Hematopoietic multipotent progenitor cell treated with erythropoietin and hydrocortisone succinate and interleukin-3 and kit ligand, for 15 days (in vitro differentiated cells): ENCODE measurements at regions not wholly inside any gene's neighbourhood (a gene's known extent, or its start where the extent isn't known, plus 50 kb on each side); places are given as distances from the start of the nearest gene placed in this dataset.
A peak's percentile ranks its signal among the peaks of the same experiment; 100 is the strongest.

Source experiments
- DNase-seq: peaks from one replicate; pipeline ENCODE4 v3.0.0-alpha.2; 2015; ENCODE audit warnings: low spot score

GRCh38 chr11:81749245-81749644 is 984.4 kb downstream of the FAM181B start:
- DNase-seq, result no peak

GRCh38 chr11:81744336-81745116 is 989.1 kb downstream of the FAM181B start:
- no peak for DNase-seq

- no peak for DNase-seq
Measured at GRCh38 chr11:81725701-81726100, 1008.0 kb downstream of the FAM181B start.

- DNase-seq, result no peak
Measured at GRCh38 chr11:81717695-81718094, 1016.0 kb downstream of the FAM181B start.

- no peak for DNase-seq
Measured at GRCh38 chr11:81707881-81708280, 1025.8 kb downstream of the FAM181B start.

- DNase-seq, result no peak
Measured at GRCh38 chr11:81705283-81705682, 1028.4 kb downstream of the FAM181B start.

- no peak for DNase-seq
Measured at GRCh38 chr11:81700076-81700475, 1033.6 kb downstream of the FAM181B start.

GRCh38 chr11:81687057-81687456 is 1046.6 kb downstream of the FAM181B start:
- no peak for DNase-seq

- no peak for DNase-seq
Measured at GRCh38 chr11:81674211-81674610, 1059.5 kb downstream of the FAM181B start.

GRCh38 chr11:81673001-81673400 is 1060.7 kb downstream of the FAM181B start:
- no peak for DNase-seq

GRCh38 chr11:81669935-81670543 is 1063.6 kb downstream of the FAM181B start:
- DNase-seq, result no peak

- no peak for DNase-seq
Measured at GRCh38 chr11:81658722-81659121, 1074.9 kb downstream of the FAM181B start.

GRCh38 chr11:81655351-81655750 is 1078.3 kb downstream of the FAM181B start:
- no peak for DNase-seq

GRCh38 chr11:81647374-81647773 is 1086.3 kb downstream of the FAM181B start:
- no peak for DNase-seq

GRCh38 chr11:81644239-81644840 is 1089.3 kb downstream of the FAM181B start:
- DNase-seq, result peak; percentile 8

GRCh38 chr11:81634483-81634882 is 1099.2 kb downstream of the FAM181B start:
- no peak for DNase-seq

- DNase-seq, result no peak
Measured at GRCh38 chr11:81602508-81602907, 1131.2 kb downstream of the FAM181B start.

GRCh38 chr11:81596704-81597103 is 1137.0 kb downstream of the FAM181B start:
- no peak for DNase-seq

GRCh38 chr11:81585390-81585933 is 1148.2 kb downstream of the FAM181B start:
- no peak for DNase-seq

- DNase-seq, result no peak
Measured at GRCh38 chr11:81579339-81579738, 1154.3 kb downstream of the FAM181B start.

- DNase-seq, result no peak
Measured at GRCh38 chr11:81578571-81578970, 1155.1 kb downstream of the FAM181B start.

- no peak for DNase-seq
Measured at GRCh38 chr11:81574301-81574700, 1159.4 kb downstream of the FAM181B start.

- no peak for DNase-seq
Measured at GRCh38 chr11:81573367-81573766, 1160.3 kb downstream of the FAM181B start.
